A549 (cell line): ENCODE measurements at regions not wholly inside any gene's neighbourhood (a gene's known extent, or its start where the extent isn't known, plus 50 kb on each side); places are given as distances from the start of the nearest gene placed in this dataset.

Experiments used
- ATAC-seq, 2 experiments: fragments of 200-7000 bp in 1 of 2; fragments of >200 bp in 1 of 2; cut with Nextera tagmentation in 1 of 2; cut with Tn5 transposase in 1 of 2; 3 replicates each; pipeline versions ENCODE4 v1.8.0 to v1.9.1; 2018 to 2020; ENCODE audit warnings: mild to moderate bottlenecking in 1 of 2, moderate library complexity in 1 of 2
- CTCF ChIA-PET: fragments of 300-600 bp; sonication (Branson Sonifier 250); formaldehyde crosslinking; extraction: SDS; loops from one replicate; lab custom pipeline; 2021; ENCODE audit warnings: antibody characterized with exemption, inconsistent platforms; lab: Yijun Ruan, JAX
- POLR2A ChIA-PET: fragments of 350-600 bp; formaldehyde crosslinking; extraction: SDS; loops from one replicate; lab custom pipeline; 2021; ENCODE audit warnings: antibody characterized with exemption, inconsistent platforms; lab: Yijun Ruan, JAX
- DNase-seq, 2 experiments: peaks; one replicate each; pipeline versions ENCODE4 v3.0.0 to v3.0.0-alpha.2; 2011 to 2016; ENCODE audit warnings: low read depth in 1 of 2, low spot score in 1 of 2
- FAIRE-seq: peaks from 2 replicates; lab custom pipeline; 2011; peaks lifted over from hg19 to GRCh38; lab: Jason Lieb, UNC
- H3K27ac ChIP-seq, 2 experiments: fragments of >200 bp; sonication (Bioruptor Twin); formaldehyde crosslinking; 3 replicates each; pipeline ENCODE4 v1.5.1; 2016 to 2017
- H3K4me1 ChIP-seq: fragments of >200 bp; sonication (Bioruptor Twin); formaldehyde crosslinking; 3 replicates; pipeline ENCODE4 v1.6.1; 2016
- H3K4me2 ChIP-seq: fragments of >200 bp; sonication (Bioruptor Twin); formaldehyde crosslinking; 3 replicates; pipeline ENCODE4 v1.6.1; 2016
- H3K4me3 ChIP-seq: fragments of >200 bp; sonication (Bioruptor Twin); formaldehyde crosslinking; 3 replicates; pipeline ENCODE4 v1.5.1; 2016
- H3K9me3 ChIP-seq: fragments of >200 bp; sonication (Bioruptor Twin); formaldehyde crosslinking; 3 replicates; pipeline ENCODE4 v1.6.1; 2016
- BHLHE40 ChIP-seq: IDR thresholded peaks from 2 replicates; pipeline ENCODE4 v1.6.1; 2012; ENCODE audit warnings: low read depth, low read length, inconsistent platforms
- CEBPB ChIP-seq, 2 experiments: fragments of >200 bp in 1 of 2; sonication (Bioruptor Twin) in 1 of 2; formaldehyde crosslinking in 1 of 2; IDR thresholded peaks; 2 replicates each; pipeline ENCODE4 v1.6.1; 2012 to 2016
- EP300 ChIP-seq, 2 experiments: fragments of >200 bp; sonication (Bioruptor Twin); formaldehyde crosslinking; IDR thresholded peaks; 2 replicates in 1 of 2; 3 replicates in 1 of 2; pipeline ENCODE4 v1.6.1; 2016 to 2017
- FOSL2 ChIP-seq, 2 experiments: fragments of 450-650 bp in 1 of 2; fragments of >200 bp in 1 of 2; sonication (Bioruptor Twin) in 1 of 2; formaldehyde crosslinking; IDR thresholded peaks; 2 replicates each; pipeline versions ENCODE4 v1.5.0 to v1.6.1; 2016 to 2020; ENCODE audit warnings: mild to moderate bottlenecking in 1 of 2, moderate library complexity in 1 of 2
- HOXB5 ChIP-seq: fragments of 250-450 bp; sonication (Bioruptor Pico); IDR thresholded peaks from 2 replicates; pipeline ENCODE4 v1.5.0; 2020; ENCODE audit warnings: mild to moderate bottlenecking, moderate library complexity
- JUN ChIP-seq, 2 experiments: fragments of >200 bp; sonication (Bioruptor Twin); formaldehyde crosslinking; IDR thresholded peaks; 2 replicates in 1 of 2; 3 replicates in 1 of 2; pipeline ENCODE4 v1.6.1; 2016 to 2017
- JUNB ChIP-seq: fragments of >200 bp; sonication (Bioruptor Twin); formaldehyde crosslinking; IDR thresholded peaks from 2 replicates; pipeline ENCODE4 v1.6.1; 2016
- MAFK ChIP-seq: fragments of 450-650 bp; IDR thresholded peaks from 2 replicates; pipeline ENCODE4 v1.6.1; 2014; ENCODE audit not compliant: partially characterized antibody
- NR3C1 ChIP-seq: fragments of >200 bp; sonication (Bioruptor Twin); formaldehyde crosslinking; IDR thresholded peaks from 3 replicates; pipeline ENCODE4 v1.6.1; 2017
- POLR2A ChIP-seq: IDR thresholded peaks from 2 replicates; pipeline ENCODE4 v1.6.1; 2012; ENCODE audit warnings: mild to moderate bottlenecking, low read length
- POLR2AphosphoS2 ChIP-seq: conservative IDR thresholded peaks from 2 replicates; pipeline ENCODE4 v1.6.1; 2012; ENCODE audit warnings: low read length, improper control_type of control experiment, inconsistent platforms
- RCOR1 ChIP-seq: fragments of 150-350 bp; IDR thresholded peaks from 2 replicates; pipeline ENCODE4 v1.6.1; 2014; ENCODE audit warnings: antibody characterized with exemption, low read length, low read depth
- RFX5 ChIP-seq: fragments of 450-650 bp; IDR thresholded peaks from 2 replicates; pipeline ENCODE4 v1.7.1; 2014; ENCODE audit warnings: antibody characterized with exemption, mild to moderate bottlenecking, moderate library complexity
- SREBF2 ChIP-seq: fragments of 450-650 bp; IDR thresholded peaks from 2 replicates; pipeline ENCODE4 v1.6.1; 2014; ENCODE audit warnings: mild to moderate bottlenecking, moderate library complexity
- TP53 ChIP-seq: fragments of 250-450 bp; sonication (Bioruptor Pico); IDR thresholded peaks from 2 replicates; pipeline ENCODE4 v1.5.0; 2021; ENCODE audit warnings: mild to moderate bottlenecking, moderate library complexity
- ZC3H11A ChIP-seq: fragments of 450-650 bp; IDR thresholded peaks from 2 replicates; pipeline ENCODE4 v1.6.1; 2014; ENCODE audit warnings: antibody characterized with exemption, mild to moderate bottlenecking
- ZNF302 ChIP-seq: fragments of 250-450 bp; sonication (Bioruptor Pico); IDR thresholded peaks from 2 replicates; pipeline ENCODE4 v1.9.0; 2021; ENCODE audit warnings: inconsistent platforms, mild to moderate bottlenecking, moderate library complexity
- WGBS: methylation state at CpG from one replicate; pipeline ENCODE4 v1.1.6; 2017; ENCODE audit errors: missing lambda C conversion rate; 5-methylcytosine and 5-hydroxymethylcytosine counted together
- TF ChIP-seq, protein P1 (sequence below): IDR thresholded peaks from 2 replicates; pipeline ENCODE4 v1.6.1; 2012; ENCODE audit warnings: low read depth, borderline replicate concordance
- TF ChIP-seq, protein P2 (sequence below): fragments of 250-450 bp; sonication (Bioruptor Pico); IDR thresholded peaks from 2 replicates; pipeline ENCODE4 v1.5.0; 2020; ENCODE audit warnings: low read depth, mild to moderate bottlenecking, moderate library complexity
- TF ChIP-seq, protein P3 (sequence below): fragments of >200 bp; sonication (Bioruptor Twin); formaldehyde crosslinking; IDR thresholded peaks from 2 replicates; pipeline ENCODE4 v1.6.1; 2016
- TF ChIP-seq, protein P4 (sequence below): fragments of 250-450 bp; sonication (Bioruptor Pico); IDR thresholded peaks from 2 replicates; pipeline ENCODE4 v1.5.0; 2021; ENCODE audit warnings: mild to moderate bottlenecking, moderate library complexity, borderline replicate concordance
- TF ChIP-seq, protein P5 (sequence below): fragments of 200-600 bp; sonication (generic); IDR thresholded peaks from 2 replicates; pipeline ENCODE4 v1.6.1; 2016; ENCODE audit warnings: antibody characterized with exemption, mild to moderate bottlenecking, moderate library complexity

DNA sequence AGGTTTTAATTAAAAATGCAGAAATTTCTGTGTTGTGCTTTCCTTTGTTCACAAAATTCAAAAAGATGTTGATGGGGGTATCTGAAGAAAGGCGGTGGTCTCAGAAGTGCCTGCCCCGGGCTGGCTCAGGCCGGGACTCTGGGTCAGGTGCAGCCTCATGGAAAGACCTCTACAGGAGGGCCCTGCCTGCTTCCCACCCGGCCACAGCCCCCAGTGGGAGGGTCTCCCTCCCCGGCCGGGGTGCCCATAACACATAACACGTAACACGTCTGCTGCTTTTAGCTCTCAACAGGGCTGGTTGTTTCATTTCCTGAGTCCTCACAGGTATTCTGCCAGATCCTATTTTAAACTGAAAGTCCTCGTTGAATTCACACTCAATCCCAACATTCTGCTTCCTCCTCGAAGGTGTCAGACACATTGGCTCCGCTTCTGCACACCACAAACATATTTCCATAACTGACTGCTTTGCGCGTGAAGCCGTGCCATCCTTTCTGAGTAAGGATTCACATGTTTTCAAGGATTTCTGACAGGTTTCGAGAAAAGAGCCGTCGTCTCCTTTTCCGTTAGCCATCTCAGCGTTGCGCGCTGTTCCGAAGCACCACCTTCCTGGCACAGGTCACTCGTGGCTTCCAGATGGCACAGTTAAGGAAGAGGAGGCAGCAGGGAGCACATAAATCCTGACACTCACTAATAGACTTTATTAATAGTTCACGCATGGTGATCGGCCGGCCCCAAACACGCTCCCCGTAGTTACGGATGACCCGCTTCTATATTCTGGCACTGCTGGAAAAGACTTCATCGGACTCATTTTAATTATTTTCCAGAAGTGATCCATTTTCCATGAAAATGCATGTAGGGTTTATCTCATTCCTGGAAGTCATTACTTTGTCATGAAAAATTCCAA, 569.3 kb downstream of the BRD1 start:
- TF ChIP-seq ZNF302 (CRISPR knock-in tag) = no peak
- TF ChIP-seq JUNB = no peak
- TF ChIP-seq FOSL2 (IDR thresholded peaks at IDR 0.05) = no peak
- no peak for TF ChIP-seq FOSL2 (CRISPR knock-in tag; IDR thresholded peaks at IDR 0.05)
- no peak for TF ChIP-seq RCOR1
- no peak for TF ChIP-seq EP300 (IDR thresholded peaks at IDR 0.05)
- no peak for TF ChIP-seq NR3C1
- no peak for TF ChIP-seq ZC3H11A
- TF ChIP-seq, protein P1, sequence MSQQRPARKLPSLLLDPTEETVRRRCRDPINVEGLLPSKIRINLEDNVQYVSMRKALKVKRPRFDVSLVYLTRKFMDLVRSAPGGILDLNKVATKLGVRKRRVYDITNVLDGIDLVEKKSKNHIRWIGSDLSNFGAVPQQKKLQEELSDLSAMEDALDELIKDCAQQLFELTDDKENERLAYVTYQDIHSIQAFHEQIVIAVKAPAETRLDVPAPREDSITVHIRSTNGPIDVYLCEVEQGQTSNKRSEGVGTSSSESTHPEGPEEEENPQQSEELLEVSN = no peak
- TF ChIP-seq POLR2AphosphoS2 = no peak
- TF ChIP-seq, protein P2, sequence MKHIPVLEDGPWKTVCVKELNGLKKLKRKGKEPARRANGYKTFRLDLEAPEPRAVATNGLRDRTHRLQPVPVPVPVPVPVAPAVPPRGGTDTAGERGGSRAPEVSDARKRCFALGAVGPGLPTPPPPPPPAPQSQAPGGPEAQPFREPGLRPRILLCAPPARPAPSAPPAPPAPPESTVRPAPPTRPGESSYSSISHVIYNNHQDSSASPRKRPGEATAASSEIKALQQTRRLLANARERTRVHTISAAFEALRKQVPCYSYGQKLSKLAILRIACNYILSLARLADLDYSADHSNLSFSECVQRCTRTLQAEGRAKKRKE (CRISPR knock-in tag) = no peak
- no peak for TF ChIP-seq HOXB5
- TF ChIP-seq MAFK = no peak
- TF ChIP-seq, protein P3, sequence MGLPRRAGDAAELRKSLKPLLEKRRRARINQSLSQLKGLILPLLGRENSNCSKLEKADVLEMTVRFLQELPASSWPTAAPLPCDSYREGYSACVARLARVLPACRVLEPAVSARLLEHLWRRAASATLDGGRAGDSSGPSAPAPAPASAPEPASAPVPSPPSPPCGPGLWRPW = no peak
- TF ChIP-seq, protein P4, sequence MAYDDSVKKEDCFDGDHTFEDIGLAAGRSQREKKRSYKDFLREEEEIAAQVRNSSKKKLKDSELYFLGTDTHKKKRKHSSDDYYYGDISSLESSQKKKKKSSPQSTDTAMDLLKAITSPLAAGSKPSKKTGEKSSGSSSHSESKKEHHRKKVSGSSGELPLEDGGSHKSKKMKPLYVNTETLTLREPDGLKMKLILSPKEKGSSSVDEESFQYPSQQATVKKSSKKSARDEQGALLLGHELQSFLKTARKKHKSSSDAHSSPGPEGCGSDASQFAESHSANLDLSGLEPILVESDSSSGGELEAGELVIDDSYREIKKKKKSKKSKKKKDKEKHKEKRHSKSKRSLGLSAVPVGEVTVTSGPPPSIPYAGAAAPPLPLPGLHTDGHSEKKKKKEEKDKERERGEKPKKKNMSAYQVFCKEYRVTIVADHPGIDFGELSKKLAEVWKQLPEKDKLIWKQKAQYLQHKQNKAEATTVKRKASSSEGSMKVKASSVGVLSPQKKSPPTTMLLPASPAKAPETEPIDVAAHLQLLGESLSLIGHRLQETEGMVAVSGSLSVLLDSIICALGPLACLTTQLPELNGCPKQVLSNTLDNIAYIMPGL (CRISPR knock-in tag) = no peak
- no peak for TF ChIP-seq SREBF2
- no peak for TF ChIP-seq RFX5
- no peak for TF ChIP-seq CEBPB (IDR thresholded peaks at IDR 0.05)
- no peak for TF ChIP-seq JUN (IDR thresholded peaks at IDR 0.05)
- TF ChIP-seq, protein P5, sequence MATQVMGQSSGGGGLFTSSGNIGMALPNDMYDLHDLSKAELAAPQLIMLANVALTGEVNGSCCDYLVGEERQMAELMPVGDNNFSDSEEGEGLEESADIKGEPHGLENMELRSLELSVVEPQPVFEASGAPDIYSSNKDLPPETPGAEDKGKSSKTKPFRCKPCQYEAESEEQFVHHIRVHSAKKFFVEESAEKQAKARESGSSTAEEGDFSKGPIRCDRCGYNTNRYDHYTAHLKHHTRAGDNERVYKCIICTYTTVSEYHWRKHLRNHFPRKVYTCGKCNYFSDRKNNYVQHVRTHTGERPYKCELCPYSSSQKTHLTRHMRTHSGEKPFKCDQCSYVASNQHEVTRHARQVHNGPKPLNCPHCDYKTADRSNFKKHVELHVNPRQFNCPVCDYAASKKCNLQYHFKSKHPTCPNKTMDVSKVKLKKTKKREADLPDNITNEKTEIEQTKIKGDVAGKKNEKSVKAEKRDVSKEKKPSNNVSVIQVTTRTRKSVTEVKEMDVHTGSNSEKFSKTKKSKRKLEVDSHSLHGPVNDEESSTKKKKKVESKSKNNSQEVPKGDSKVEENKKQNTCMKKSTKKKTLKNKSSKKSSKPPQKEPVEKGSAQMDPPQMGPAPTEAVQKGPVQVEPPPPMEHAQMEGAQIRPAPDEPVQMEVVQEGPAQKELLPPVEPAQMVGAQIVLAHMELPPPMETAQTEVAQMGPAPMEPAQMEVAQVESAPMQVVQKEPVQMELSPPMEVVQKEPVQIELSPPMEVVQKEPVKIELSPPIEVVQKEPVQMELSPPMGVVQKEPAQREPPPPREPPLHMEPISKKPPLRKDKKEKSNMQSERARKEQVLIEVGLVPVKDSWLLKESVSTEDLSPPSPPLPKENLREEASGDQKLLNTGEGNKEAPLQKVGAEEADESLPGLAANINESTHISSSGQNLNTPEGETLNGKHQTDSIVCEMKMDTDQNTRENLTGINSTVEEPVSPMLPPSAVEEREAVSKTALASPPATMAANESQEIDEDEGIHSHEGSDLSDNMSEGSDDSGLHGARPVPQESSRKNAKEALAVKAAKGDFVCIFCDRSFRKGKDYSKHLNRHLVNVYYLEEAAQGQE = no peak
- Histone ChIP-seq H3K4me1 (no peaks in the 10 kb centered on the region), H3K4me3 (no peak overlapping the region), H3K4me2 (no peak overlapping the region), H3K9me3 (no peaks in the 10 kb centered on the region), H3K27ac (no peak overlapping the region)
- ATAC-seq = no peak
- FAIRE-seq = no peak
- 61% methylated on average over 31 of the region's 31 CpGs for WGBS
- ChIA-PET CTCF (no interaction called here), POLR2A (no interaction called here)
- no peak for DNase-seq

DNA sequence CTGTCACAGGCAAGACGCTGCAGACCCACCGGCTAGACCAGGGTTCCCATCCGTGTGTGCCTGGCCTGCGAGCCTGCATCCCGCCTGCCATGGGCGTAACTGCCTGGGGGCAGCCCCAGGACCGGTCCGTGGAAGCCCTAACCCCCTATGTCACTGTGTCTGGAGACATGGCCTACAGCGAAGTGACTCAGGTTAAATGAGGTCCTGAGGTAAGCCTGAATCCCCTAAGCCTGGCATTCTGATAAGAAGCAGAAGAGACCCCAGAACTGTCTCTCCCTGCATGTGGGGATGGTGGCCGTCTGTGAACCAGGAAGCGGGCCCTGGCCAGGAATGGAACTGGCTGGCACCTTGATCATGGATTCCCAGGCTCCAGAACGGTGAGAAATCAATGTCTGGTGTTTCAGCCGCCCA, 570.1 kb downstream of the BRD1 start:
- Histone ChIP-seq H3K4me2 (no peak overlapping the region), H3K27ac (no peak overlapping the region), H3K4me3 (no peak overlapping the region), H3K9me3 (no peaks in the 10 kb centered on the region), H3K4me1 (no peaks in the 10 kb centered on the region)
- TF ChIP-seq TP53 (CRISPR knock-in tag) = no peak
- no peak for TF ChIP-seq POLR2A
- TF ChIP-seq, protein P4 (CRISPR knock-in tag) = no peak
- TF ChIP-seq BHLHE40 = no peak
- TF ChIP-seq ZC3H11A = no peak
- 52% methylated on average over 10 of the region's 13 CpGs for WGBS
- CTCF ChIA-PET = no interaction called here
- FAIRE-seq = no peak
- no peak for ATAC-seq
- POLR2A ChIA-PET = no interaction called here
- DNase-seq = no peak
